ENCODE measurements at regions not wholly inside any gene's neighbourhood (a gene's known extent, or its start where the extent isn't known, plus 50 kb on each side); places are given as distances from the start of the nearest gene placed in this dataset.
"Not testable (repeated sequence)": the region's sequence is repeated elsewhere in the genome, so short reads cannot be mapped to it uniquely, and the experiment has no call there.

DNA sequence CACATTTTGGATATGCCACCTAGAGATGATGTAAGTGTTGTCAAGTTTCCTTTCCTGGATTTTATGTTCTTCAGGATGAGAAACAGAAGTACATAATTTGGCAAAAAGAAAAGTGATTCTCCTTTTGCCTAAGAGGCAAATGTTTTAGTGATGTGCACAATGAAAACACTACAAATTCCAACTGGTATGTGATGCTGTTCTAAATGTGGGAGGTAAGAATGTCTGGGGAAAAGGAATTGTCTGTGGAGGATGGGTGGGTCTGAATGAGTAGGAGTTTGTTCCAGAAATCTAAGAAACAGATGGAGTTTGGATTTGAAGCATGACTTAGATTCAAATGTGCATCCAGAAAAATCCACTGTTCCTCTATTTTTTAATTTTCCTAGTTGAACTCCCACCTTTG, 473.6 kb upstream of the SPRY2 start:
- Mint-ChIP-seq H3K36me3 (ENCODE audit: low read depth) (no peaks in the 10 kb centered on the region), H3K4me3 (no peak overlapping the region), H3K27ac (no peak overlapping the region), H3K9me3 (peaks cover 6% of the 10 kb centered on the region), H3K27me3 (no peaks in the 10 kb centered on the region), H3K4me1 (no peaks in the 10 kb centered on the region)
- intact Hi-C loops (cut with micrococcal nuclease) = no loop called here
- ChIA-PET CTCF (no interaction called here), POLR2A (no interaction called here)
- ATAC-seq (ENCODE audit: low read depth) (no peak), DNase-seq (no peak)
- TF ChIP-seq, protein P1, sequence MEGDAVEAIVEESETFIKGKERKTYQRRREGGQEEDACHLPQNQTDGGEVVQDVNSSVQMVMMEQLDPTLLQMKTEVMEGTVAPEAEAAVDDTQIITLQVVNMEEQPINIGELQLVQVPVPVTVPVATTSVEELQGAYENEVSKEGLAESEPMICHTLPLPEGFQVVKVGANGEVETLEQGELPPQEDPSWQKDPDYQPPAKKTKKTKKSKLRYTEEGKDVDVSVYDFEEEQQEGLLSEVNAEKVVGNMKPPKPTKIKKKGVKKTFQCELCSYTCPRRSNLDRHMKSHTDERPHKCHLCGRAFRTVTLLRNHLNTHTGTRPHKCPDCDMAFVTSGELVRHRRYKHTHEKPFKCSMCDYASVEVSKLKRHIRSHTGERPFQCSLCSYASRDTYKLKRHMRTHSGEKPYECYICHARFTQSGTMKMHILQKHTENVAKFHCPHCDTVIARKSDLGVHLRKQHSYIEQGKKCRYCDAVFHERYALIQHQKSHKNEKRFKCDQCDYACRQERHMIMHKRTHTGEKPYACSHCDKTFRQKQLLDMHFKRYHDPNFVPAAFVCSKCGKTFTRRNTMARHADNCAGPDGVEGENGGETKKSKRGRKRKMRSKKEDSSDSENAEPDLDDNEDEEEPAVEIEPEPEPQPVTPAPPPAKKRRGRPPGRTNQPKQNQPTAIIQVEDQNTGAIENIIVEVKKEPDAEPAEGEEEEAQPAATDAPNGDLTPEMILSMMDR (IDR thresholded peaks at IDR 0.05) = no peak

DNA sequence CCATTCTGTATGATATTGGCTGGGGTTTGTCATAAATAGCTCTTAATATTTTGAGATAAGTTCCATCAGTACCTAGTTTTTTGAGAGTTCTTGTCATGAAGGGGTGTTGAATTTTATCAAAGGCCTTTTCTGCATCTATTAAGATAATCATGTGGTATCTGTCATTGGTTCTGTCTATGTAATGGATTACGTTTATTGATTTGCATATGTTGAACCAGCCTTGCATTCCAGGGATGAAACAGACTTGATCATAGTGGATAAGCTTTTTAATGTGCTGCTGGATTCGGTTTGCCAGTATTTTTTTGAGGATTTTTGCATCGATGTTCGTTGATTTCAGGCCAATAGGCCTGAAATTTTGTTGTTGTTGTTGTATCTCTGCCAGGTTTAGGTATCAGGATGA, 469.4 kb upstream of the SPRY2 start:
- CTCF ChIA-PET; H3K4me3 Mint-ChIP-seq; ATAC-seq (ENCODE audit: low read depth); H3K4me1 Mint-ChIP-seq; H3K9me3 Mint-ChIP-seq; H3K27ac Mint-ChIP-seq; DNase-seq; H3K27me3 Mint-ChIP-seq; POLR2A ChIA-PET; intact Hi-C loops (cut with micrococcal nuclease); H3K36me3 Mint-ChIP-seq (ENCODE audit: low read depth): not testable (repeated sequence)

DNA sequence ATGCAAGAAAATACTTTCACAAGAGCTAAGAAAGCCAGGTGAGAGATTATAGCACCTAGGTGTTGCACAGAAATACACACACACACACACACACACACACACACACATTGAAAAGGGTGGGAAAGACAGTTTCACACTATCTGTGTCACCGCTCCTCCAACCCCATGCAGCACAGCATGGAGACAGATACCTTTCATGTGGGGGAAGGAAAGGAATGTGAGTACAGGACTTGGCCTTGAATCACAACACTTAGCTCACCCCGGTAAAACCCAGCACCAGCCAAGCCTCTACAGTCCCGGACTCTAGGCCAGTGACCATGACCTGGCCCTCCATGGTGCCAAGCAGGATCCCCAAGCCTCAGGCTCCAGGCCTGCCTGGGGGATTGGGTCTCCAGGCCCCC, 462.0 kb upstream of the SPRY2 start:
- CTCF ChIA-PET = no interaction called here
- Mint-ChIP-seq H3K4me3 (no peak overlapping the region), H3K27ac (no peak overlapping the region), H3K27me3 (no peaks in the 10 kb centered on the region), H3K36me3 (ENCODE audit: low read depth) (no peaks in the 10 kb centered on the region), H3K4me1 (no peaks in the 10 kb centered on the region), H3K9me3 (no peaks in the 10 kb centered on the region)
- intact Hi-C loops (cut with micrococcal nuclease) = no loop called here
- TF ChIP-seq, protein P1 (IDR thresholded peaks at IDR 0.05) = no peak
- DNase-seq (no peak), ATAC-seq (ENCODE audit: low read depth) (no peak)
- POLR2A ChIA-PET = no interaction called here

DNA sequence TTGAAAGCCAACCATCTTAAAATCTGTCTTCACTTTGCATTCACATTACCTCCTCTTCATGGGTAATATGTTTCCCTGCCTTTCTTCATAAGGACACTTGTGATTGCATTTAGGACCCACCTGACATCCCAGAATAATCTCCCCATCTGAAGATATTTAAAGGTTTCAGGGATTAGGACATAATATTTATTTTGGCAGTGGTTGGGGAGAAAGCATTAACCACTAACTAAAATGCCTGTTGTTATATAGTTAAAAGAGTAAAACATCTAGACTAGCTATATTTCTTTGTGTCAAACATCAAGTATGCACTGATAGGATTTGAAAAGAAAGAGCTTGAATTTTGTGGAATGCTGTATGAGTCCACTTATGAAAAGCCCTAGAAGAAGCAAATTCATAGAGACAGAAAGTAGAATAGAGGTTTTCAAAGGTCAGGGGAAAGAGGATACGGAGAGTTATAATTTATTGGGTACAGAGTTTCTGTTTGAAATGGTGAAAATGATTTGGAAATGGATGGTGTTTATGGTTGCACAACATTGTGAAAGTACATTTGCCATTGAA, 457.7 kb upstream of the SPRY2 start:
- Mint-ChIP-seq H3K4me3 (no peak overlapping the region), H3K9me3 (no peaks in the 10 kb centered on the region), H3K36me3 (ENCODE audit: low read depth) (no peaks in the 10 kb centered on the region), H3K4me1 (no peaks in the 10 kb centered on the region), H3K27me3 (no peaks in the 10 kb centered on the region), H3K27ac (no peak overlapping the region)
- ATAC-seq (ENCODE audit: low read depth) (no peak), DNase-seq (no peak)
- POLR2A ChIA-PET = no interaction called here
- intact Hi-C loops (cut with micrococcal nuclease) = no loop called here
- CTCF ChIA-PET = no interaction called here
- TF ChIP-seq, protein P1 (IDR thresholded peaks at IDR 0.05) = no peak

DNA sequence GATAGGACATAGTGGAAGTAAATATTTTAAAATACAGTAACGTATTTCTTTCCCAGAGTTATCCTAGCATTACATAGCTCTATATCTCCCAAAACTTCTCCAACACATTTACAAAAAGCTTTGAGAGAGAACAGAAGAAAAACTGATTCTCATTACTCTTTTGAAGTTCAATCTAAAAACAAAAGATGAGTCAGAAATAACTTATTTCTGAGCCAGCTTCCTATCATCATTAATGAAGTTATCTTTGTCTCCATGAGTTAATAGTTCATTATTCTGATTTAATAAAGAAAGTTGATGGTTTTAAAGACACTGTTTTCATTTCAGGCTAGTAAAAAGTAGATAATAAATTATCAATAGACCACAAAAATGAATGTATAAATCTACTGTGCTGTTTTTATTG, 446.7 kb upstream of the SPRY2 start:
- intact Hi-C loops (cut with micrococcal nuclease) = no loop called here
- no peak overlapping the region for H3K4me3 Mint-ChIP-seq
- H3K27me3 Mint-ChIP-seq = no peaks in the 10 kb centered on the region
- POLR2A ChIA-PET = no interaction called here
- ATAC-seq (ENCODE audit: low read depth) = no peak
- H3K27ac Mint-ChIP-seq = no peak overlapping the region
- TF ChIP-seq, protein P1 (IDR thresholded peaks at IDR 0.05) = no peak
- CTCF ChIA-PET = no interaction called here
- no peaks in the 10 kb centered on the region for H3K4me1 Mint-ChIP-seq
- peaks cover 2% of the 10 kb centered on the region for H3K9me3 Mint-ChIP-seq
- no peak for DNase-seq
- no peaks in the 10 kb centered on the region for H3K36me3 Mint-ChIP-seq (ENCODE audit: low read depth)

DNA sequence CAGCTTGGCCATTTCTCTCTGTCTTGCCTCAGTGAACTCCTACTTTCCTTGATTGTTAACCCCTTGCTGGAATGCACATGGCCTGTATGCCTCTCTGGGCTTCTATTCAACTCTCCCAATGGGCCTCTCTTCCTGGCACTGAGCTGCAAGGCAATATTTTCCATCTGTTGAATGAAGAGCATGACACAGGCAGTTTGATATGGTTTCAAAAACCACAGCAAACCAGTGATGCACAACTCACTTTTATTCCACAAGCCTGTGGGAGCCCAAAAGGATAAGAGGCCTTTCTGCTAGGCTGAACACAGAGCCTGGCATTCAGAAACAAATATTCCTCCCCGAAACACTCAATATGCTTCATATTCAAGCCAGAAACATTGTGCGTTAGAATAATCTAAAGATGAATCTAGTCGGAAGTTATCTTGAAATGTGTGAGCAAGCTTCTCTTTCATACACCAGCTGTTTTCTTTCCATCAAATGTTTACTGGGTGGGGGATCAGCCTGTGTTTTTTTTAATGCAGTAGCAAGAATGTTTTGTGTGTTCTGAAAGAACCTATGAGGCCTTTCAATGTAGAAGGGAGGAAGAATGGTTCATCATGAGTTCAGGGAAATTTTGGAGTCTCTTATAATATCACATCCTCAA, 443.1 kb upstream of the SPRY2 start:
- CTCF ChIA-PET = no interaction called here

More for the DNA sequence above, 443.1 kb upstream of the SPRY2 start:
- intact Hi-C loops (cut with micrococcal nuclease) = no loop called here
- H3K4me1 Mint-ChIP-seq = no peaks in the 10 kb centered on the region
- H3K36me3 Mint-ChIP-seq (ENCODE audit: low read depth) = no peaks in the 10 kb centered on the region
- DNase-seq (no peak), ATAC-seq (ENCODE audit: low read depth) (no peak)
- POLR2A ChIA-PET = no interaction called here
- no peaks in the 10 kb centered on the region for H3K9me3 Mint-ChIP-seq
- TF ChIP-seq, protein P1 (IDR thresholded peaks at IDR 0.05) = no peak
- H3K4me3 Mint-ChIP-seq = no peak overlapping the region
- no peaks in the 10 kb centered on the region for H3K27me3 Mint-ChIP-seq
- no peak overlapping the region for H3K27ac Mint-ChIP-seq
